Smooth muscle cell (in vitro differentiated cells): ENCODE measurements at regions not wholly inside any gene's neighbourhood (a gene's known extent, or its start where the extent isn't known, plus 50 kb on each side); places are given as distances from the start of the nearest gene placed in this dataset.

Experiments
- DNase-seq: peaks from one replicate; lab custom pipeline; 2025; ENCODE audit not compliant: unreplicated experiment; lab: John Stamatoyannopoulos, UW
- H2AFZ ChIP-seq: fragments of 200-600 bp; sonication (generic); 2 replicates; pipeline ENCODE4 v1.6.0; 2016; ENCODE audit warnings: antibody characterized with exemption, low read depth, mild to moderate bottlenecking
- H3F3A ChIP-seq: fragments of 200-600 bp; sonication (generic); 2 replicates; pipeline ENCODE4 v1.6.0; 2017; ENCODE audit warnings: antibody characterized with exemption, low read depth
- H3K27ac ChIP-seq: fragments of 200-600 bp; sonication (generic); 2 replicates; pipeline ENCODE4 v1.5.1; 2016; ENCODE audit warnings: low read depth, mild to moderate bottlenecking
- H3K27me3 ChIP-seq: fragments of 200-600 bp; sonication (generic); 2 replicates; pipeline ENCODE4 v1.6.1; 2016; ENCODE audit warnings: low read depth, mild to moderate bottlenecking
- H3K36me3 ChIP-seq: fragments of 200-600 bp; sonication (generic); 2 replicates; pipeline ENCODE4 v1.5.1; 2016; ENCODE audit warnings: low read depth
- H3K4me1 ChIP-seq: fragments of 200-600 bp; sonication (generic); 2 replicates; pipeline ENCODE4 v1.5.1; 2016; ENCODE audit warnings: low read depth
- H3K4me2 ChIP-seq: fragments of 200-600 bp; sonication (generic); 2 replicates; pipeline ENCODE4 v1.6.0; 2016; ENCODE audit warnings: mild to moderate bottlenecking
- H3K4me3 ChIP-seq: fragments of 200-600 bp; sonication (generic); 2 replicates; pipeline ENCODE4 v1.5.1; 2016; ENCODE audit warnings: mild to moderate bottlenecking
- H3K79me2 ChIP-seq: fragments of 200-600 bp; sonication (generic); 2 replicates; pipeline ENCODE4 v1.6.0; 2016; ENCODE audit warnings: low read depth, mild to moderate bottlenecking
- H3K9ac ChIP-seq: fragments of 200-600 bp; sonication (generic); 2 replicates; pipeline ENCODE4 v1.6.0; 2016; ENCODE audit warnings: low read depth
- H3K9me3 ChIP-seq: fragments of 200-600 bp; sonication (generic); replicated peaks from 2 replicates; pipeline ENCODE4 v1.5.1; 2016; ENCODE audit warnings: low read depth
- H4K20me1 ChIP-seq: fragments of 200-600 bp; sonication (generic); 2 replicates; pipeline ENCODE4 v1.6.0; 2016; ENCODE audit warnings: low read depth
- CTCF ChIP-seq: fragments of 200-600 bp; sonication (generic); IDR thresholded peaks from 2 replicates; pipeline ENCODE4 v1.5.1; 2017; ENCODE audit warnings: borderline replicate concordance, mild to moderate bottlenecking, antibody characterized with exemption; ENCODE audit not compliant: insufficient read depth, poor library complexity, severe bottlenecking
- WGBS: methylation state at CpG from one replicate; pipeline ENCODE4 v1.1.7; 2016; ENCODE audit warnings: low lambda C conversion rate; 5-methylcytosine and 5-hydroxymethylcytosine counted together

GRCh38 chr9:79868567-79869189, 296.9 kb downstream of the TLE4 start:
- 93% methylated on average over 2 of the region's 2 CpGs for WGBS
- no peak for DNase-seq

GRCh38 chr9:79862921-79863890, 291.4 kb downstream of the TLE4 start:
- no peak overlapping the region for H3K27ac ChIP-seq
- no peak for TF ChIP-seq CTCF
- H3K9ac ChIP-seq: no peak overlapping the region
- DNase-seq: no peak
- 92% methylated on average over 29 of the region's 32 CpGs for WGBS
- H2AFZ ChIP-seq: no peak overlapping the region
- no peak overlapping the region for H3K4me2 ChIP-seq
- H3K9me3 ChIP-seq: no peaks in the 10 kb centered on the region
- H3K27me3 ChIP-seq: no peaks in the 10 kb centered on the region
- H3K4me3 ChIP-seq: no peak overlapping the region
- no peaks in the 10 kb centered on the region for H3K4me1 ChIP-seq
- H3F3A ChIP-seq: no peaks in the 10 kb centered on the region
- no peaks in the 10 kb centered on the region for H3K79me2 ChIP-seq
- no peaks in the 10 kb centered on the region for H3K36me3 ChIP-seq
- H4K20me1 ChIP-seq: no peaks in the 10 kb centered on the region

More at GRCh38 chr9:79868567-79869189, 296.9 kb downstream of the TLE4 start:
- Histone ChIP-seq H3K79me2 (no peaks in the 10 kb centered on the region), H3K9ac (no peak overlapping the region), H3K9me3 (no peaks in the 10 kb centered on the region), H3K4me2 (no peak overlapping the region), H3K4me1 (no peaks in the 10 kb centered on the region), H3K27me3 (no peaks in the 10 kb centered on the region), H3K36me3 (no peaks in the 10 kb centered on the region), H3K4me3 (no peak overlapping the region), H3K27ac (no peak overlapping the region), H3F3A (no peaks in the 10 kb centered on the region), H4K20me1 (no peaks in the 10 kb centered on the region), H2AFZ (no peak overlapping the region)
- no peak for TF ChIP-seq CTCF

- Histone ChIP-seq H3K27me3 (no peaks in the 10 kb centered on the region), H3K4me1 (no peaks in the 10 kb centered on the region), H3K36me3 (no peaks in the 10 kb centered on the region), H3F3A (no peaks in the 10 kb centered on the region), H3K4me2 (no peak overlapping the region), H4K20me1 (no peaks in the 10 kb centered on the region), H3K9ac (no peak overlapping the region), H3K27ac (no peak overlapping the region), H3K79me2 (no peaks in the 10 kb centered on the region), H2AFZ (no peak overlapping the region), H3K4me3 (no peak overlapping the region), H3K9me3 (no peaks in the 10 kb centered on the region)
- no peak for TF ChIP-seq CTCF
- 93% methylated on average over 3 of the region's 3 CpGs for WGBS
- DNase-seq: no peak
These were observed 286.7 kb downstream of the TLE4 start for GRCh38 chr9:79858508-79858907.
